ENCODE measurements at regions not wholly inside any gene's neighbourhood (a gene's known extent, or its start where the extent isn't known, plus 50 kb on each side); places are given as distances from the start of the nearest gene placed in this dataset.

DNA sequence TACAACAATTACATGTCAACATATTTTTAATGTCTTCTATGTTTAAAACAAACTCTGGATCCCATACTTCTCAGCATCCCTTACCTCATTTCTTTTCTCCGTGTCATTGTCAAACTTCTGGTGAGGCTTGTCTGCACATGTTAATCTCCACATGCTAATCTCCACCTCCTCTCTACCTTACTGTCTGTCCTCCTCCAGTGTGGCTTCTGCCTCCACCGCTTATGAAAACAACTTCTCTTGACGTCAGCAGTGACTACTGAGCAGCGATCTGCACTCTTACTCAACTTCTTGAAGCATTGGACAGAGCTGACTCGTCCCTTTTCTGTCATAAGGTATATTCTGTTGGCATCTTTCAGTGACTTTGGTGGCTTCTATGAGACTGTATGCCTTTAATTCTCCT is 338.2 kb upstream of the THRB start:
- TF ChIP-seq CTCF (conservative IDR thresholded peaks at IDR 0.05; ENCODE audit: low read depth in 2 of 2) (no peak), EZH2 (IDR thresholded peaks at IDR 0.05; ENCODE audit: low read depth, unreplicated experiment) (no peak), EZH2phosphoT487 (IDR thresholded peaks at IDR 0.05; ENCODE audit: unreplicated experiment) (no peak), POLR2AphosphoS5 (IDR thresholded peaks at IDR 0.05; ENCODE audit: low read depth) (no peak), CREB1 (CRISPR knock-in tag; IDR thresholded peaks at IDR 0.05; ENCODE audit: low read depth) (no peak), REST (IDR thresholded peaks at IDR 0.05; ENCODE audit: unreplicated experiment) (no peak), NANOG (IDR thresholded peaks at IDR 0.05; ENCODE audit: borderline replicate concordance) (no peak), ZNF331 (CRISPR knock-in tag; IDR thresholded peaks at IDR 0.05; ENCODE audit: low read depth) (no peak), STAT1 (IDR thresholded peaks at IDR 0.05; ENCODE audit: unreplicated experiment) (no peak), ZNF114 (CRISPR knock-in tag; IDR thresholded peaks at IDR 0.05) (no peak), JUNB (IDR thresholded peaks at IDR 0.05; ENCODE audit: unreplicated experiment) (no peak)
- TF ChIP-seq, protein P1, sequence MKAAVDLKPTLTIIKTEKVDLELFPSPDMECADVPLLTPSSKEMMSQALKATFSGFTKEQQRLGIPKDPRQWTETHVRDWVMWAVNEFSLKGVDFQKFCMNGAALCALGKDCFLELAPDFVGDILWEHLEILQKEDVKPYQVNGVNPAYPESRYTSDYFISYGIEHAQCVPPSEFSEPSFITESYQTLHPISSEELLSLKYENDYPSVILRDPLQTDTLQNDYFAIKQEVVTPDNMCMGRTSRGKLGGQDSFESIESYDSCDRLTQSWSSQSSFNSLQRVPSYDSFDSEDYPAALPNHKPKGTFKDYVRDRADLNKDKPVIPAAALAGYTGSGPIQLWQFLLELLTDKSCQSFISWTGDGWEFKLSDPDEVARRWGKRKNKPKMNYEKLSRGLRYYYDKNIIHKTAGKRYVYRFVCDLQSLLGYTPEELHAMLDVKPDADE (IDR thresholded peaks at IDR 0.05), result no peak
